ENCODE measurements at regions not wholly inside any gene's neighbourhood (a gene's known extent, or its start where the extent isn't known, plus 50 kb on each side); places are given as distances from the start of the nearest gene placed in this dataset.

DNA sequence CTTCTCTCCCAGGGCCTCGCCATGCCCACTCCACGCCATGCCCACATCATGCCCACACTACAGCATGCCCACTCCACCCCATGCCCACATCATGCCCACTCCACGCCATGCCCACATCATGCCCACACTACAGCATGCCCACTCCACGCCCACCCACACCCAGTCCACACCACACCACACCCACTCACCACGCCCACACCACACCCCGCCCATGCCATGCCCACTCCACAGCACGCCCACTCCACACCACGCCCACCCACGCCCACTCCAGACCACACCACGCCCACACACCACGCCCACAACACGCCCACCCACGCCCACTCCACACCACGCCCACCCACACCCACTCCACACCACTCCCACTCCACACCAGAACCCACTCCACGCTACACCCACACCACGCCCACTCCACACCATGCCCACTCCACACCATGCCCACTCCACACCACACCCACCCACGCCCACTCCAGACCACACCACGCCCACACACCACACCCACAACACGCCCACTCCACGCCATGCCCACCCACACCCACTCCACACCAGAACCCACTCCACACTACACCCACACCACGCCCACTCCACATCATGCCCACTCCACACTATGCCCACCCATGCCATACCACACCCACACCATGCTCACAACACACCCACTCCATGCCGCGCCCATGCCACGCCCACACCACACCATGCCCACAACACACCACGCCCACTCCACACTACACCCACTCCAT, 88.6 kb downstream of the ERMARD start:
- FAIRE-seq = no peak

DNA sequence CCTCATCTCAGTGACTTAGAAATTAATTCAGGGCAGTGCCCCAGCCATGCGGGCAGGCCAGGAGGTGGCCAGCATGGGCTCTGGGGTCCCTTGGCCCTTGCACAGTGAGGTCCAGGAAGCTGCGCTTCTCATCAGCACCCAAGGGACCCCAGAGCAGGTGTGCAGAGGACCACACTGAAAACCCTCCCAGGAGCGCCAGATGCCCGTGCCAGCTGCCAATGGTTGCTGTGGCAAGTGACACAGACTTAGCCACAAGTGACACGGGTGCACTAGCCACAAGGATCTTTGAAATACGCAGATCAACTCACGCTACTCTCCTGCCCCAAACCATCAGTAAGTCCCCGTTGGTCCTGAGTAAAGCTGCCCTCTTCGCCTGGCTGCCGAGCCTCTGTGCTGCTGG, 88.1 kb downstream of the ERMARD start:
- FAIRE-seq = no peak

DNA sequence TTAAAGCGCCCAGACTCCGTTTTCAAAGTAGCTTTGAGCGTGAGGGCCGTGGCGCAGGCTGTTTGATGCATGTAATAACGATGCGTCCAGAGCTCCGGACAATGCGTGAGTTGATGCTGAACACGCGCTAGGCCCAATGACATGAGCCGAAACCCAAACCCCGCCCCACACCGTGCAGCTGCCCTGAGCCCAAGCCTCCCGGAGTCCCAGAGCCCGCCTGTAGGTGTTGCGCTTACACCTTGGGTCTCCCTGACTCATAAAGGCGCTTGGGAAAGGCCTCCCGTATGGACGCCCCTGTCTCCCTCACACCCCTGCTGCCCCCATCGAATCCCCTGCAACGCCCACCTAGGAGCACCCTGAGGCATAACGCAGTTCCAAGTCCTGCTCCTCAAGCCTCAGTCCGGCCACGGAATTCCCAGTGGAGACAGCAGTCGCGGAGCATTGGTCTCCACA, 87.6 kb downstream of the ERMARD start:
- no peak for FAIRE-seq

DNA sequence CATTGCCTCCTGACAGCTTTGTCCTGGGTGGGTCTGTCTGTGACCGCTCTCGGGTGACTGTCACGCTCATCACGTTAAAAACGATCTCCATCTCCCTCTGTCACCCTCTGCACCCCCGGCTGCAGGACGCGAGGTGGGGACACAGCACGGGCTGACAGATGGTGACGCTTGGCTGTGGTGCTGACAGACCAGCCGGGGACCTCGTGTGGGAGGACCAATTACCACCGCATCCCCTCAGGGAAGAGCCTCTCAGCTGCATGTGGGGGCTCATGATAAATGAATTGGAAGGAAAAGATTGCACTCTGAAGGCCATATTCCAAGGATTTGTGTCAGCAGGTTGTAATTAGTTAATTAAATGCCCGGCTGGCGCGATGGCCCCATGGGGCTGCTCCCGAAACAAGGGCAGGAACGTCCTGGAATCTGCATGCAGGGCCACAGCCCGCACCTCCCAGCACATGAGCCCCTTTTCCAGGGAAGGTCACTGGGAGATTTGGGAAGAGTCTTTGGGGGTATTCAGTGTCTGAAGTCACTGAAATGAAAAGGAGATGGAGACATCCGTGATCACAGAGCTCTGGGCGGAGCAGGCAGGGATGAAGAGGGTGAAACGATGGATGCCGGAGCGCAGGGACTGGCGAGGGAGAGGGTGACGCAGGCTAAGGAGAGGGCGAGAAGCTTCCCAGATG, 87.1 kb downstream of the ERMARD start:
- FAIRE-seq = no peak

DNA sequence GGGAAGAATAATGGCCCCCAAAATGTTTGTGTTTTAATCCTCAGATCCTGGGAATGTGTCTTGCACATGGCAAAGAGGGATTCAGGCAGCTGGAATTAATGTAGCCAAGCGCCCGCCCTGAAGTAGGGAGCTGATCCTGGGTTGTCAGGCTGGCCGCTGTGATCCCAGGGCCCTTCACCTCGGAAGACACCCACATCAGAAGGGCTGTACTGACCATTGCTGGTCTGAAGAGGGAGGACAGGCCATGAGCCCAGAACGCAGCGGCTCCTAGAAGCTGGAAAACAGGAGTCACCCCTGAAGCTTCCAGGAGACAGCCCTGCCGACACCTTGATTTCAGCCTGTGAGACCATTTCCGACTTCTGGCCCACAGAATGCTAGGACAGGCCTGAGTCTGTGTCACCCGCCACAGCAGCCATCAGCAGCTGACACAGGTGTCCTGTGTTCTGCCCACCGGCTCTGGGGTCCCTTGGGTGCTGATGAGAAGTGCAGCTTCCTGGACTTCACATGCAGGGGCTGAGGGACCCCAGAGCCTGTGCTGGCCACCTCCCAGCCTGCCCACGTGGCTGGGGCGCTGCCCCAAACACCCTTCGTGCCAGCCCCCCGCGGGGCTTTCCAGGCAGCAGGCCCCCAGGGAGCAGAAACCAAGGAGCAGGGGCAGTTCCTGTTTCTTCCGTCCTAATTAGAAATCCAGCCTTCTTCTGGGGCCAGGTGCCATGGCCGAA, 86.3 kb downstream of the ERMARD start:
- FAIRE-seq = no peak

DNA sequence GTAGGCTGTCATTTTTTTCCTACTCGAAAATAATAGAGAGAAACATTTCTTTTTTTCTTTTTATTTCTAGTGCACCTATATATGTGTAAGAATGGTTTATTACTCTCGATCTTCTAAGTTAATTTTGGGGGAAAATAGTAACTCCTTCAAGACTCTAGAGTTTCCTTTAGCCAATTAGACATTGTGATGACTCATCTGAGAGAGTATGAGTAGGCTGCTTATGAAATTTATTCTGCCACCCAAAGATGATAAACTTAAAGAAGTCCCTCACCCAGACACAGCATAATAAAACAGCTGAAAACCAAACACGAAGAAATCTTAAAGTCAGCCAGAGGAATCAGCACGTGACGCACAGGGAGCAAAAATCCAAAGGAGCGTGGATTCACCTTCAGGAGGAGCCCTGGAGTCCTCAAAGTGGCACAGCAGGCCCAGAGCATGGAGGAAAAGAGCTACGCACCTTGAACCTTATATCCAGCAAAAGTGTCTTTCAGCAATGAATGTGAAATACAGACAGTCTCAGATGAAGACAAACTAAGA, 81.9 kb downstream of the ERMARD start:
- no peak for FAIRE-seq

DNA sequence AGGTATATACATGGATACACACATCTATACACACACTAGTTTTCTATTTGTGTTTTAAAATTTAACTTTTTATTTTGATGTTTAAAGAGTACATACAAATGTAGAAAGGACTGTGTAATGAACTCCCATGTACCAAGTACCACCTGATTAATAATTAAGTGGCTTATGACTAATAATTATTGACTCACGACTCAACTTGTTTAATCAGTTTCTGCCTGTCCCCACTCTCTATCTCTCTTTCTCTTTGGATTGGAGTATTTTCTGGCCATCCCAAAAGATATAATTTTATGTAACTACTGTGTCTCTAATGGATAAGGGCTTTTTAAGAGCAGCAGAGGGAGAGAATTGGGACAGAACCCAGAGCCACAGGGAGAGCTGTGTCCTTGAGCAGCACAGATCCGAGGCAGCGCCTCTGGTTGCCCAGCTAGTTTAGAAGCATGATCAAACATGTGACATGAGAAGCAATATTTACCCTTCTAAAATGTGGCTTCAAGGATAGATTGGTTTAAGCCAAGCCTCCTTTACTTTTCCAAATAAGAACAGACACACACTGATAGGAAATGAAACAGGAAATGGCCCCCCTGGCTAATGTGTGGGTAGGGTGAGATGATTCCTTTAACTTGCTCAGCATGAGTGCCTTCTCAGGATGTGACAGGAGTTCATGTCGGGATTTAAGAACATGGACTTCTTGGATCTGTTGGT, 81.0 kb downstream of the ERMARD start:
- FAIRE-seq = no peak

DNA sequence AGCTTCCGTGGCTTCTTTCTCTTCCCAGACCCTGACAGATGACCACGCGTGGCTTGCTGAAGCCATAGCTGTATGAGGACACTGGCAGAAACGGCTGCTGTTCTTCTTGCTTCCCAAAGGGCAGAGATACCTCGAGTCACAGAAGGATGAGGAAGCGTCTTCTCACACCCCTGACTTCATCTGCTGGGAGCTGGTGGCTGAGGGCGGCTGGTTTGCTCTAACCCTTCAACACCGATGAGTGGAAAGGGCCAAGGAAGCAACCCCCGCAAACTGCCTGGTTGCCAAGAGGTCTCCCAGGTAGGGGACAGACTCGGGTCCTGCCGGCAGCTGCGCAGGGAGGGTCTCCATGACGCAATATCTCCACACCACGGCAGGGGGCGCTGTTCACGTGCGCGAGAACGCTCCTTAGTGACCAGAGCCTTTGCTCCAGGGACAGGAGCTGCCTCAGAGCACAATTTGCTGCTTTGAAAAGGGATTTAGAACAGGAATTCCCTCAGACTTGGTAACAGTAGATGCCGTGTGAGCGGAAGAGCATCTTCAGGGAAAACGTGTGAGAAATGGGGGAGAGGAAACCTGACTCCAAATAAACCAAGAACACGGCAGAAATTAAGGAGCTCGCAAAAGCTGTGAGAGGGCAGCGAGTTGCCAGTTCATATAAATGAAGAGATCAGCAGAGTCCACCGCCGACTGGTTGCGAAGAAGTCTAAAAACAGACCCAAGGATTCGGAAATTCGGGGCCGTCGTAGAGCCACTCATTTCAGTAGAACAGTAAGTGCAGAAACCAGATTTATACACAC, 80.2 kb downstream of the ERMARD start:
- no peak for FAIRE-seq

All from colon (tissue), 2 donors.